C4-2B (cell line): ENCODE measurements at regions not wholly inside any gene's neighbourhood (a gene's known extent, or its start where the extent isn't known, plus 50 kb on each side); places are given as distances from the start of the nearest gene placed in this dataset.

ENCODE experiments used
- CTCF ChIP-seq: fragments of 450-650 bp; conservative IDR thresholded peaks from 2 replicates; pipeline ENCODE4 v1.5.1; 2017; ENCODE audit warnings: mild to moderate bottlenecking
- ZFX ChIP-seq: fragments of 450-650 bp; IDR thresholded peaks from 2 replicates; pipeline ENCODE4 v1.6.1; 2017

GRCh38 chrX:107502316-107502715, 52.9 kb downstream of the FRMPD3 start:
- no peak for TF ChIP-seq CTCF
- TF ChIP-seq ZFX = no peak
